GM10248 (cell line): ENCODE measurements at regions not wholly inside any gene's neighbourhood (a gene's known extent, or its start where the extent isn't known, plus 50 kb on each side); places are given as distances from the start of the nearest gene placed in this dataset.

Experiments
- CTCF ChIA-PET: fragments of 300-600 bp; sonication (Branson Sonifier 250); formaldehyde crosslinking; extraction: SDS; loops from one replicate; lab custom pipeline; 2021; ENCODE audit warnings: antibody characterized with exemption; lab: Yijun Ruan, JAX
- POLR2A ChIA-PET: fragments of 350-650 bp; sonication (Branson Sonifier 250); formaldehyde crosslinking; extraction: SDS; loops from one replicate; lab custom pipeline; 2020; ENCODE audit warnings: antibody characterized with exemption; lab: Yijun Ruan, JAX
- DNase-seq: peaks from one replicate; pipeline ENCODE4 v3.0.0; 2012; ENCODE audit errors: extremely low spot score
- CTCF ChIP-seq: IDR thresholded peaks from 2 replicates; pipeline ENCODE4 v1.5.1; 2012; ENCODE audit warnings: mild to moderate bottlenecking, low read depth; ENCODE audit errors: extremely low read depth, missing control alignments, control extremely low read depth

DNA sequence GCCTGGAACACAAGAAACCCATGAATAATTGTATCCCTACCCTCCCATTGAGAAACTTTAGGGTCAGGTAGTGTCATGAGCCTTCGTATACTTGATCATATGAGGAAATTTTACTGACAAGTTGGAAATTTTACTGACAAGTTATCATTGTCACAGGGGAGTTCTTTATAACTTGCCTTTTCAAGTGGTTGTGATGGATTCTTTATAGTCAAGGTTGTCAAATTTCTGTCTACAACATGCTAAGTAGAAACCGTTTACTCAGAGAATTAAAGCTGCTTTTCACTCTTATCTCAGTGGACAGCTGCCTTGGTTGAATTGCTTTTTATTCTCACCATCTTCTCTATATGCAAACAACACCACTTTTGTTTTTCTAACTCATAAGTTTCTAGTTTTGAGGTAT lies 1286.4 kb downstream of the EPHA7 start:
- ChIA-PET POLR2A (no interaction called here), CTCF (interaction anchor here (1.7 kb wide), 1 partner anchor 17 kb away, joined by 4 read pairs; no protein-coding TSS in a partner anchor)
- no peak for TF ChIP-seq CTCF
- DNase-seq = no peak

DNA sequence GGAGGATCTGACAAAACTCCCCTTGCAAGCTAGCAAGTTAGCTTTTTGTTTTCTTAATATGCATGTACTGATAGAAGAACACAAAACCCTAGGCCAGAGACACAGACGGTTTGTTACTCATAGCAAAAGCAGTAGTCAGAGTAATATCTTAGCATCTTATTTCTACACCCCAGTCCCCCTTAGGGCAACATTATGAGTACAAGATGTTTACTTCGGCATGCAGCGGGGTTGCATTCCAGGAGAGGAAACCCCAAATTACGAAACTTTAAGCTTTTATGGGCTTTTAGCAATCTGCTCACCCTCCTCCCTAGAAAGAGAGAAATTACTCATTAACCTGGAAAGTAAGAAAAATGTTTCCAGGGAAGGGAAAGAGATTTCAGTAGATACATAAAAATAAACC lies 1286.9 kb downstream of the EPHA7 start:
- no peak for DNase-seq
- ChIA-PET POLR2A (no interaction called here), CTCF (interaction anchor here (1.7 kb wide), 1 partner anchor 16 kb away, joined by 4 read pairs; no protein-coding TSS in a partner anchor)
- TF ChIP-seq CTCF = no peak

GRCh38 chr6:92130944-92131343 lies 1288.4 kb downstream of the EPHA7 start:
- POLR2A ChIA-PET = no interaction called here
- no peak for TF ChIP-seq CTCF
- CTCF ChIA-PET = no interaction called here
- no peak for DNase-seq

DNA sequence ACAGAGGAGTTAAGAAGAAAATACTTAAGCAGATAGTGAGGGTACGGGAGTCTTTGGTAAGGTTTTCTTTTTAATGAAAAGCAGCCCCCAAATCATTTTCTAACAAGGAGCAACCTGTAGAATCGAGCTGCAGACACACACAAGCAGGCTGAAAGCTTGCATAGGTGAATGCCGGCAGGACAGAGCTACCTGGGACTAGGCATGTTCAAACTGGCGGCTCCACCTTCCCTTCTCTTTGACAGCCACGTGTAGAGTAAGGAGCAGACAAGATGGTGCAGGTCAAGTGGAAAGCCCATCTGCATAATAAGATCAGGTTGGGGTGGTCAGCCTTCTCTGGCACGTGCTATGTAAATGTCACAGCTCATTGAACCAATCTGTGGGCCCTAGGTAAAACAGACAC lies 1292.4 kb downstream of the EPHA7 start:
- DNase-seq = no peak
- TF ChIP-seq CTCF = no peak
- POLR2A ChIA-PET = no interaction called here
- CTCF ChIA-PET = no interaction called here

- TF ChIP-seq CTCF = no peak
- DNase-seq = no peak
- CTCF ChIA-PET = no interaction called here
- POLR2A ChIA-PET = no interaction called here
Measured at GRCh38 chr6:92126088-92126487, 1293.3 kb downstream of the EPHA7 start.

- ChIA-PET POLR2A (no interaction called here), CTCF (interaction anchor here (0.8 kb wide), 1 partner anchor 11 kb away, joined by 3 read pairs; no protein-coding TSS in a partner anchor)
- DNase-seq = no peak
- TF ChIP-seq CTCF = no peak
Measured at GRCh38 chr6:92125681-92126080, 1293.7 kb downstream of the EPHA7 start.
